Vagina (tissue), 2 donors: ENCODE measurements at regions not wholly inside any gene's neighbourhood (a gene's known extent, or its start where the extent isn't known, plus 50 kb on each side); places are given as distances from the start of the nearest gene placed in this dataset.

Source experiments
- DNase-seq, 2 donors: peaks; one replicate each; pipeline ENCODE4 v3.0.0-alpha.2; 2017; ENCODE audit errors: extremely low spot score in 2 of 2
- H3K27ac ChIP-seq: fragments of 200-600 bp; sonication (generic); one replicate; pipeline ENCODE4 v1.5.1; 2019
- H3K27me3 ChIP-seq: fragments of 200-600 bp; sonication (generic); one replicate; pipeline ENCODE4 v1.5.1; 2019
- H3K36me3 ChIP-seq, 2 donors: fragments of 200-600 bp; sonication (generic); one replicate each; pipeline ENCODE4 v1.5.1; 2017 to 2019
- H3K4me1 ChIP-seq: fragments of 200-600 bp; sonication (generic); one replicate; pipeline ENCODE4 v1.5.1; 2019
- H3K4me3 ChIP-seq, 2 donors: fragments of 200-600 bp; sonication (generic); 1 replicate in 1 of 2; 2 replicates in 1 of 2; pipeline ENCODE4 v1.5.1; 2016 to 2019
- H3K9me3 ChIP-seq: fragments of 200-600 bp; sonication (generic); one replicate; pipeline ENCODE4 v1.5.1; 2019
- CTCF ChIP-seq, 3 experiments: fragments of 450-650 bp in 2 of 3; fragments of 200-600 bp in 1 of 3; sonication (generic) in 1 of 3; IDR thresholded peaks; one replicate each; pipeline ENCODE4 v1.5.1; 2017 to 2019; ENCODE audit warnings: antibody characterized with exemption in 3 of 3, mild to moderate bottlenecking in 2 of 3, moderate library complexity in 2 of 3
- POLR2A ChIP-seq, 2 donors: fragments of 450-650 bp; IDR thresholded peaks; one replicate each; pipeline ENCODE4 v1.6.1; 2017; ENCODE audit warnings: antibody characterized with exemption in 2 of 2, mild to moderate bottlenecking in 2 of 2, moderate library complexity in 2 of 2
- POLR2AphosphoS5 ChIP-seq, 2 donors: sonication (generic); formaldehyde crosslinking; IDR thresholded peaks; one replicate each; pipeline ENCODE4 v1.9.0; 2017; ENCODE audit warnings: antibody characterized with exemption in 2 of 2, mild to moderate bottlenecking in 2 of 2, low read depth in 1 of 2; ENCODE audit not compliant: insufficient read depth in 1 of 2
- intact Hi-C: fragments of 100-400 bp; cut with DNase I; formaldehyde crosslinking; loops from one replicate; pipeline ENCODE4 v1.15.1; 2023

- Histone ChIP-seq H3K27me3 (no peaks in the 10 kb centered on the region), H3K4me3 (no peak overlapping the region), H3K36me3 (no peaks in the 10 kb centered on the region), H3K9me3 (no peaks in the 10 kb centered on the region), H3K4me1 (no peaks in the 10 kb centered on the region), H3K27ac (no peak overlapping the region)
- intact Hi-C loops = no loop called here
- no peak for DNase-seq
- TF ChIP-seq POLR2A (IDR thresholded peaks at IDR 0.05) = no peak
- TF ChIP-seq CTCF (IDR thresholded peaks at IDR 0.05) = no peak
- no peak for TF ChIP-seq POLR2AphosphoS5 (IDR thresholded peaks at IDR 0.05; ENCODE audit: insufficient read depth in 1 of 2, low read depth in 1 of 2)
Observed at GRCh38 chr7:69328516-69328915, 269.8 kb upstream of the AUTS2 start.

GRCh38 chr7:69334701-69335100 is 263.6 kb upstream of the AUTS2 start:
- no peak for DNase-seq
- H3K9me3 ChIP-seq = no peaks in the 10 kb centered on the region
- TF ChIP-seq POLR2A (IDR thresholded peaks at IDR 0.05) = no peak
- no peak for TF ChIP-seq CTCF (IDR thresholded peaks at IDR 0.05)
- TF ChIP-seq POLR2AphosphoS5 (IDR thresholded peaks at IDR 0.05; ENCODE audit: insufficient read depth in 1 of 2, low read depth in 1 of 2) = no peak
- H3K27me3 ChIP-seq = no peaks in the 10 kb centered on the region
- H3K4me3 ChIP-seq = no peak overlapping the region
- intact Hi-C loops = no loop called here
- H3K4me1 ChIP-seq = no peaks in the 10 kb centered on the region
- H3K27ac ChIP-seq = no peak overlapping the region
- H3K36me3 ChIP-seq = no peaks in the 10 kb centered on the region

- H3K4me1 ChIP-seq = no peaks in the 10 kb centered on the region
- TF ChIP-seq CTCF (IDR thresholded peaks at IDR 0.05) = no peak
- TF ChIP-seq POLR2A (IDR thresholded peaks at IDR 0.05) = no peak
- TF ChIP-seq POLR2AphosphoS5 (IDR thresholded peaks at IDR 0.05; ENCODE audit: insufficient read depth in 1 of 2, low read depth in 1 of 2) = no peak
- intact Hi-C loops = no loop called here
- H3K9me3 ChIP-seq = no peaks in the 10 kb centered on the region
- H3K27ac ChIP-seq = no peak overlapping the region
- no peak overlapping the region for H3K4me3 ChIP-seq
- H3K36me3 ChIP-seq = no peaks in the 10 kb centered on the region
- no peaks in the 10 kb centered on the region for H3K27me3 ChIP-seq
- no peak for DNase-seq
Observed at GRCh38 chr7:69335331-69335730, 262.9 kb upstream of the AUTS2 start.

GRCh38 chr7:69336976-69337375 is 261.3 kb upstream of the AUTS2 start:
- no peak for DNase-seq
- Histone ChIP-seq H3K9me3 (no peaks in the 10 kb centered on the region), H3K27ac (no peak overlapping the region), H3K27me3 (no peaks in the 10 kb centered on the region), H3K4me3 (no peak overlapping the region), H3K36me3 (no peaks in the 10 kb centered on the region), H3K4me1 (no peaks in the 10 kb centered on the region)
- intact Hi-C loops = no loop called here
- TF ChIP-seq POLR2AphosphoS5 (IDR thresholded peaks at IDR 0.05; ENCODE audit: insufficient read depth in 1 of 2, low read depth in 1 of 2) (no peak), POLR2A (IDR thresholded peaks at IDR 0.05) (no peak), CTCF (IDR thresholded peaks at IDR 0.05) (no peak)

GRCh38 chr7:69338144-69338543 is 260.1 kb upstream of the AUTS2 start:
- no peaks in the 10 kb centered on the region for H3K9me3 ChIP-seq
- no peak for DNase-seq
- H3K27me3 ChIP-seq = no peaks in the 10 kb centered on the region
- TF ChIP-seq CTCF (IDR thresholded peaks at IDR 0.05) (no peak), POLR2AphosphoS5 (IDR thresholded peaks at IDR 0.05; ENCODE audit: insufficient read depth in 1 of 2, low read depth in 1 of 2) (no peak), POLR2A (IDR thresholded peaks at IDR 0.05) (no peak)
- no peak overlapping the region for H3K27ac ChIP-seq
- intact Hi-C loops = no loop called here
- no peak overlapping the region for H3K4me3 ChIP-seq
- no peaks in the 10 kb centered on the region for H3K36me3 ChIP-seq
- H3K4me1 ChIP-seq = no peaks in the 10 kb centered on the region
